ENCODE measurements at regions not wholly inside any gene's neighbourhood (a gene's known extent, or its start where the extent isn't known, plus 50 kb on each side); places are given as distances from the start of the nearest gene placed in this dataset.

- no peak overlapping the region for H3K4me3 ChIP-seq
These were observed 583.9 kb downstream of the ALG10 start for GRCh38 chr12:34605955-34606748.

GRCh38 chr12:34606749-34607519, 584.6 kb downstream of the ALG10 start:
- POLR2A ChIA-PET, result no interaction called here
- no peak overlapping the region for H3K27ac ChIP-seq
- TF ChIP-seq POLR2A (IDR thresholded peaks at IDR 0.05; ENCODE audit: low read length) (no peak), HEYL (CRISPR knock-in tag; IDR thresholded peaks at IDR 0.05) (no peak), ESRRA (IDR thresholded peaks at IDR 0.05; ENCODE audit: borderline replicate concordance, low read length) (no peak), FOXS1 (CRISPR knock-in tag; IDR thresholded peaks at IDR 0.05) (no peak), FOSL2 (IDR thresholded peaks at IDR 0.05) (no peak), FOSL2 (CRISPR knock-in tag; IDR thresholded peaks at IDR 0.05) (no peak), RAD21 (conservative IDR thresholded peaks at IDR 0.05 in 1 of 2, IDR thresholded peaks at IDR 0.05 in 1 of 2) (no peak), EP300 (IDR thresholded peaks at IDR 0.05) (no peak), ATOH8 (CRISPR knock-in tag; IDR thresholded peaks at IDR 0.05; ENCODE audit: low read depth) (no peak), SREBF2 (IDR thresholded peaks at IDR 0.05) (no peak), ZNF302 (CRISPR knock-in tag; IDR thresholded peaks at IDR 0.05) (no peak), HOXB13 (CRISPR knock-in tag; IDR thresholded peaks at IDR 0.05; ENCODE audit: low read depth) (no peak), MAFK (IDR thresholded peaks at IDR 0.05; ENCODE audit: partially characterized antibody) (no peak), HOXB5 (CRISPR knock-in tag; IDR thresholded peaks at IDR 0.05) (no peak), BCL3 (IDR thresholded peaks at IDR 0.05) (no peak), MYC (IDR thresholded peaks at IDR 0.05; ENCODE audit: borderline replicate concordance, low read length) (no peak), E2F6 (IDR thresholded peaks at IDR 0.05; ENCODE audit: borderline replicate concordance, low read depth) (no peak), EHMT2 (IDR thresholded peaks at IDR 0.05; ENCODE audit: low read depth) (no peak), RCOR1 (IDR thresholded peaks at IDR 0.05; ENCODE audit: low read depth, low read length) (no peak), RNF2 (IDR thresholded peaks at IDR 0.05; ENCODE audit: borderline replicate concordance, low read depth) (no peak)
- no peak overlapping the region for H3K4me2 ChIP-seq
- CTCF ChIA-PET, result no interaction called here
- DNase-seq (ENCODE audit: low read depth in 1 of 2, low spot score in 1 of 2) (no peak), ATAC-seq (no peak), FAIRE-seq (no peak)
- 25% methylated on average over 24 of the region's 24 CpGs for WGBS (ENCODE audit: missing lambda C conversion rate)
- H3K4me3 ChIP-seq, result no peak overlapping the region
- no peaks in the 10 kb centered on the region for H3K4me1 ChIP-seq
- no peaks in the 10 kb centered on the region; the same call in 2 of the 3 replicates for H3K9me3 ChIP-seq

More at GRCh38 chr12:34605955-34606748, 583.9 kb downstream of the ALG10 start:
- CTCF ChIA-PET, result no interaction called here
- Histone ChIP-seq H3K4me2 (no peak overlapping the region), H3K9me3 (no peaks in the 10 kb centered on the region; the same call in 2 of the 3 replicates), H3K4me1 (no peaks in the 10 kb centered on the region), H3K27ac (no peak overlapping the region)
- TF ChIP-seq RNF2 (IDR thresholded peaks at IDR 0.05; ENCODE audit: borderline replicate concordance, low read depth) (no peak), HMGXB4 (CRISPR knock-in tag; IDR thresholded peaks at IDR 0.05; ENCODE audit: borderline replicate concordance) (no peak), TFCP2L1 (CRISPR knock-in tag; IDR thresholded peaks at IDR 0.05) (no peak)
- POLR2A ChIA-PET, result no interaction called here
- FAIRE-seq, result no peak
- no peak for DNase-seq (ENCODE audit: low read depth in 1 of 2, low spot score in 1 of 2)
- 24% methylated on average over 27 of the region's 27 CpGs for WGBS (ENCODE audit: missing lambda C conversion rate)
- ATAC-seq, result no peak
